SK-N-SH treated with all-trans-retinoic acid at 6 μM for 48 hours (cell line): ENCODE measurements at regions not wholly inside any gene's neighbourhood (a gene's known extent, or its start where the extent isn't known, plus 50 kb on each side); places are given as distances from the start of the nearest gene placed in this dataset.

Experiments
- ATAC-seq: fragments of 200-7000 bp; cut with Tn5 transposase; 3 replicates; pipeline ENCODE4 v1.9.1; 2020; ENCODE audit warnings: mild to moderate bottlenecking, moderate library complexity
- BACH2 ChIP-seq: fragments of 250-450 bp; sonication (Bioruptor Pico); IDR thresholded peaks from 2 replicates; pipeline ENCODE4 v1.9.0; 2021; ENCODE audit warnings: mild to moderate bottlenecking, borderline replicate concordance
- CSDC2 ChIP-seq: fragments of 250-450 bp; sonication (Bioruptor Pico); IDR thresholded peaks from 2 replicates; pipeline ENCODE4 v1.5.0; 2020; ENCODE audit warnings: mild to moderate bottlenecking, moderate library complexity
- GLIS3 ChIP-seq: fragments of 250-450 bp; sonication (Bioruptor Pico); IDR thresholded peaks from 2 replicates; pipeline ENCODE4 v1.5.0; 2020; ENCODE audit warnings: mild to moderate bottlenecking, moderate library complexity
- ISL1 ChIP-seq: fragments of 250-450 bp; sonication (Bioruptor Pico); IDR thresholded peaks from 2 replicates; pipeline ENCODE4 v2.1.2; 2022; ENCODE audit warnings: mild to moderate bottlenecking, moderate library complexity
- OSR1 ChIP-seq: fragments of 250-450 bp; sonication (Bioruptor Pico); IDR thresholded peaks from 2 replicates; pipeline ENCODE4 v1.8.0; 2022; ENCODE audit warnings: moderate library complexity, mild to moderate bottlenecking, inconsistent platforms
- PPARA ChIP-seq: fragments of 250-450 bp; sonication (Bioruptor Pico); IDR thresholded peaks from 2 replicates; pipeline ENCODE4 v1.5.0; 2020; ENCODE audit warnings: mild to moderate bottlenecking, borderline replicate concordance
- RARB ChIP-seq: fragments of 250-450 bp; sonication (Bioruptor Pico); IDR thresholded peaks from 2 replicates; pipeline ENCODE4 v1.8.0; 2021; ENCODE audit warnings: mild to moderate bottlenecking, moderate library complexity
- SNAI2 ChIP-seq: fragments of 250-450 bp; sonication (Bioruptor Pico); IDR thresholded peaks from 2 replicates; pipeline ENCODE4 v1.5.0; 2020; ENCODE audit warnings: mild to moderate bottlenecking, moderate library complexity
- TCF4 ChIP-seq: fragments of 250-450 bp; sonication (Bioruptor Pico); IDR thresholded peaks from 2 replicates; pipeline ENCODE4 v1.8.0; 2021; ENCODE audit warnings: mild to moderate bottlenecking, moderate library complexity, borderline replicate concordance
- TOX ChIP-seq: fragments of 250-450 bp; sonication (Bioruptor Pico); IDR thresholded peaks from 2 replicates; pipeline ENCODE4 v1.8.0; 2021; ENCODE audit warnings: mild to moderate bottlenecking, moderate library complexity, borderline replicate concordance
- ZC3H10 ChIP-seq: fragments of 250-450 bp; sonication (Bioruptor Pico); IDR thresholded peaks from 2 replicates; pipeline ENCODE4 v1.5.1; 2021; ENCODE audit warnings: mild to moderate bottlenecking, moderate library complexity
- ZFP3 ChIP-seq: fragments of 250-450 bp; sonication (Bioruptor Pico); IDR thresholded peaks from 2 replicates; pipeline ENCODE4 v1.5.0; 2020; ENCODE audit warnings: mild to moderate bottlenecking, moderate library complexity
- ZFP30 ChIP-seq: fragments of 450-650 bp; formaldehyde crosslinking; IDR thresholded peaks from 2 replicates; pipeline ENCODE4 v1.5.0; 2022; ENCODE audit warnings: mild to moderate bottlenecking, moderate library complexity
- ZNF565 ChIP-seq: fragments of 450-650 bp; formaldehyde crosslinking; conservative IDR thresholded peaks from 2 replicates; pipeline ENCODE4 v1.5.0; 2020; ENCODE audit warnings: low read depth, mild to moderate bottlenecking, moderate library complexity
- ZNF70 ChIP-seq: fragments of 450-650 bp; formaldehyde crosslinking; IDR thresholded peaks from 2 replicates; pipeline ENCODE4 v1.5.0; 2020; ENCODE audit warnings: mild to moderate bottlenecking, moderate library complexity
- ZNF8 ChIP-seq: fragments of 450-650 bp; formaldehyde crosslinking; IDR thresholded peaks from 2 replicates; pipeline ENCODE4 v1.5.0; 2020; ENCODE audit warnings: mild to moderate bottlenecking, moderate library complexity
- TF ChIP-seq, protein P1 (sequence below): fragments of 250-450 bp; sonication (Bioruptor Pico); IDR thresholded peaks from 2 replicates; pipeline ENCODE4 v1.5.1; 2020; ENCODE audit warnings: low read depth, mild to moderate bottlenecking, moderate library complexity
- TF ChIP-seq, protein P2 (sequence below): fragments of 250-450 bp; sonication (Bioruptor Pico); IDR thresholded peaks from 2 replicates; pipeline ENCODE4 v1.5.0; 2020; ENCODE audit warnings: mild to moderate bottlenecking, moderate library complexity
- TF ChIP-seq, protein P3 (sequence below): fragments of 250-450 bp; sonication (Bioruptor Pico); IDR thresholded peaks from 2 replicates; pipeline ENCODE4 v1.8.0; 2020; ENCODE audit warnings: mild to moderate bottlenecking, moderate library complexity, borderline replicate concordance
- TF ChIP-seq, protein P4 (sequence below): fragments of 250-450 bp; sonication (Bioruptor Pico); IDR thresholded peaks from 2 replicates; pipeline ENCODE4 v1.5.1; 2021; ENCODE audit warnings: mild to moderate bottlenecking, moderate library complexity
- TF ChIP-seq, protein P5 (sequence below): fragments of 250-450 bp; sonication (Bioruptor Pico); IDR thresholded peaks from 2 replicates; pipeline ENCODE4 v1.8.0; 2021; ENCODE audit warnings: low read depth, mild to moderate bottlenecking, moderate library complexity, borderline replicate concordance

DNA sequence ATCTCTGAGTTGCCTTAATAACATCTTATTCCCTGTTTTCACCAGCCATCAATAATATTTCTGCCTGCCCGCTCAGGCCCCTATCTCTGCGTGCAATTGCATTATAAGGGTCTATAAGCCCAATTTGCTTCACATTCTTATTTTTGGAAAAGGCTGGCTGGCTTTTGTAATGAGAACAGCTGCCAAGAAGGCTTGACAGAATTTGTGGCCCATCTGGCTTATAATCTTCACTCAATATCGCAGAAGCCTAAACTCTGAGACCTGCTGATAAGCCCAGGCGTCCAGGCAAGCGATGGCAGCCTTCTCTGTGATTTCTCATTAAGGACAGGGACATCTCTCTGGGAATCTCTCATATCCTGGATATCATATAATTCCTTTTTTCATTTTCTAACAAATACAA, 1618.6 kb upstream of the CELF4 start:
- TF ChIP-seq, protein P1, sequence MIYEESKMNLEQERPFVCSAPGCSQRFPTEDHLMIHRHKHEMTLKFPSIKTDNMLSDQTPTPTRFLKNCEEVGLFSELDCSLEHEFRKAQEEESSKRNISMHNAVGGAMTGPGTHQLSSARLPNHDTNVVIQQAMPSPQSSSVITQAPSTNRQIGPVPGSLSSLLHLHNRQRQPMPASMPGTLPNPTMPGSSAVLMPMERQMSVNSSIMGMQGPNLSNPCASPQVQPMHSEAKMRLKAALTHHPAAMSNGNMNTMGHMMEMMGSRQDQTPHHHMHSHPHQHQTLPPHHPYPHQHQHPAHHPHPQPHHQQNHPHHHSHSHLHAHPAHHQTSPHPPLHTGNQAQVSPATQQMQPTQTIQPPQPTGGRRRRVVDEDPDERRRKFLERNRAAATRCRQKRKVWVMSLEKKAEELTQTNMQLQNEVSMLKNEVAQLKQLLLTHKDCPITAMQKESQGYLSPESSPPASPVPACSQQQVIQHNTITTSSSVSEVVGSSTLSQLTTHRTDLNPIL (CRISPR knock-in tag): no peak
- TF ChIP-seq OSR1 (CRISPR knock-in tag) (no peak), ZFP30 (no peak), TCF4 (CRISPR knock-in tag) (peak; percentile 90; the same call in 1 of the 2 replicates), BACH2 (CRISPR knock-in tag) (no peak), TOX (CRISPR knock-in tag) (no peak), GLIS3 (no peak)
- TF ChIP-seq, protein P2, sequence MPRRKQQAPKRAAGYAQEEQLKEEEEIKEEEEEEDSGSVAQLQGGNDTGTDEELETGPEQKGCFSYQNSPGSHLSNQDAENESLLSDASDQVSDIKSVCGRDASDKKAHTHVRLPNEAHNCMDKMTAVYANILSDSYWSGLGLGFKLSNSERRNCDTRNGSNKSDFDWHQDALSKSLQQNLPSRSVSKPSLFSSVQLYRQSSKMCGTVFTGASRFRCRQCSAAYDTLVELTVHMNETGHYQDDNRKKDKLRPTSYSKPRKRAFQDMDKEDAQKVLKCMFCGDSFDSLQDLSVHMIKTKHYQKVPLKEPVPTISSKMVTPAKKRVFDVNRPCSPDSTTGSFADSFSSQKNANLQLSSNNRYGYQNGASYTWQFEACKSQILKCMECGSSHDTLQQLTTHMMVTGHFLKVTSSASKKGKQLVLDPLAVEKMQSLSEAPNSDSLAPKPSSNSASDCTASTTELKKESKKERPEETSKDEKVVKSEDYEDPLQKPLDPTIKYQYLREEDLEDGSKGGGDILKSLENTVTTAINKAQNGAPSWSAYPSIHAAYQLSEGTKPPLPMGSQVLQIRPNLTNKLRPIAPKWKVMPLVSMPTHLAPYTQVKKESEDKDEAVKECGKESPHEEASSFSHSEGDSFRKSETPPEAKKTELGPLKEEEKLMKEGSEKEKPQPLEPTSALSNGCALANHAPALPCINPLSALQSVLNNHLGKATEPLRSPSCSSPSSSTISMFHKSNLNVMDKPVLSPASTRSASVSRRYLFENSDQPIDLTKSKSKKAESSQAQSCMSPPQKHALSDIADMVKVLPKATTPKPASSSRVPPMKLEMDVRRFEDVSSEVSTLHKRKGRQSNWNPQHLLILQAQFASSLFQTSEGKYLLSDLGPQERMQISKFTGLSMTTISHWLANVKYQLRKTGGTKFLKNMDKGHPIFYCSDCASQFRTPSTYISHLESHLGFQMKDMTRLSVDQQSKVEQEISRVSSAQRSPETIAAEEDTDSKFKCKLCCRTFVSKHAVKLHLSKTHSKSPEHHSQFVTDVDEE (CRISPR knock-in tag): peak; percentile 76; the same call in 1 of the 2 replicates

DNA sequence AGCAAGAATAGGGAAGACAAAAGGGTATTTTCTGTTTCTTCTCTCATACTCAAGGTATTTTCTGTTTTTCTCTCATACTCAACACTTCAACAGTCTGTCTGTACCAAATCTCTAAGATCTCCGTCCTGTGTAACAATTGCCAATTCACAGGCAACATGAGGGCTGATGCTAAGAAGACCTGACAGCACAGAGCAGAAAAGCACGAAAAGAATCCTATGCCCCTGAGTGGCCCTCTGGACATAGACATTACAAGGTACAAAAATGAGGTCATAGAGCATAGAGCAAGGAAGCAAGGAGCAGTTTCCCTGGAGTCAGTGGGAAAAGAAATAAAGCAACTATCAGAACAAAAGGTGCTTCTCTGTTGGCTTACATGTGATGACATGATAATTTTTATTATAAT, 1612.6 kb upstream of the CELF4 start:
- TF ChIP-seq GLIS3 (no peak), SNAI2 (CRISPR knock-in tag) (no peak), ZFP3 (CRISPR knock-in tag) (no peak), ISL1 (CRISPR knock-in tag) (peak; percentile 33; the same call in 1 of the 2 replicates), RARB (CRISPR knock-in tag) (no peak)
- TF ChIP-seq, protein P3, sequence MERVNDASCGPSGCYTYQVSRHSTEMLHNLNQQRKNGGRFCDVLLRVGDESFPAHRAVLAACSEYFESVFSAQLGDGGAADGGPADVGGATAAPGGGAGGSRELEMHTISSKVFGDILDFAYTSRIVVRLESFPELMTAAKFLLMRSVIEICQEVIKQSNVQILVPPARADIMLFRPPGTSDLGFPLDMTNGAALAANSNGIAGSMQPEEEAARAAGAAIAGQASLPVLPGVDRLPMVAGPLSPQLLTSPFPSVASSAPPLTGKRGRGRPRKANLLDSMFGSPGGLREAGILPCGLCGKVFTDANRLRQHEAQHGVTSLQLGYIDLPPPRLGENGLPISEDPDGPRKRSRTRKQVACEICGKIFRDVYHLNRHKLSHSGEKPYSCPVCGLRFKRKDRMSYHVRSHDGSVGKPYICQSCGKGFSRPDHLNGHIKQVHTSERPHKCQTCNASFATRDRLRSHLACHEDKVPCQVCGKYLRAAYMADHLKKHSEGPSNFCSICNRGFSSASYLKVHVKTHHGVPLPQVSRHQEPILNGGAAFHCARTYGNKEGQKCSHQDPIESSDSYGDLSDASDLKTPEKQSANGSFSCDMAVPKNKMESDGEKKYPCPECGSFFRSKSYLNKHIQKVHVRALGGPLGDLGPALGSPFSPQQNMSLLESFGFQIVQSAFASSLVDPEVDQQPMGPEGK (CRISPR knock-in tag): no peak
- ATAC-seq: no peak

More for the DNA sequence above, 1618.6 kb upstream of the CELF4 start:
- ATAC-seq: no peak

DNA sequence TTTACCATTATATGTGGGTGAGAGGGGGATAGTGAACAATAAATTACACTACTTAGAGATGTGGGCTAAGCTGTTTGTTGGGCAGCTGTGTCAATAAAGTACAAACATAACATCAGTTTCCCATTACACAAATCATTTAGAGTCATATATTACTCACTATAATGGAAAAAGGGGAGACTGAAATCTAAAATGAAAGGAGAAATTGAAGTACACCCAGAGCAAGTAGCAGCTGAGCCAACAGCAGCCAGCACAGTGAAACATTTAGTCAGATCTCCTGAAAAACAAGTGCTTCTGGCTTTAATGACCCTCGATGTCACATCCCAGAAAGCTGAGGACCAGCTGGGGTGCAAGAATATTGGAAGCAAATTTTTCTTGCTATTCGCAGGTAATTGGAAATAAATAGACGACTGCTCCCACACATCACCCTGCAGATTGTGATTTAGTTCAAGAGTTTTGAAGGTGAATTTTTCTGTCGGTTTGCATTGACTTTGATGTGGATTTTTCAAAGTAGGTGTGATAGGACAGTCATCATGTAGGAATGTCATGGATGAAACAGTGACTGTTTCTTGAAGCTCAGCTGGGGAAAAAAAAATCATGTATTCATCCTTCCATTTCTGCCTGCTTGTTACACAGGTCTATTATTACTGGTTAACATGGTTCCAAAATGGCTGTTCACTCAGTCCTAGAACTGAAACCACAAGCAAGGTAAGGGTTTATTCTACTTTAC, 1607.3 kb upstream of the CELF4 start:
- no peak for ATAC-seq
- TF ChIP-seq GLIS3: no peak
- TF ChIP-seq ZNF565 (CRISPR knock-in tag): no peak
- no peak for TF ChIP-seq OSR1 (CRISPR knock-in tag)
- TF ChIP-seq ZFP3 (CRISPR knock-in tag): no peak
- TF ChIP-seq ZNF8 (CRISPR knock-in tag): no peak
- no peak for TF ChIP-seq ZC3H10 (CRISPR knock-in tag)

DNA sequence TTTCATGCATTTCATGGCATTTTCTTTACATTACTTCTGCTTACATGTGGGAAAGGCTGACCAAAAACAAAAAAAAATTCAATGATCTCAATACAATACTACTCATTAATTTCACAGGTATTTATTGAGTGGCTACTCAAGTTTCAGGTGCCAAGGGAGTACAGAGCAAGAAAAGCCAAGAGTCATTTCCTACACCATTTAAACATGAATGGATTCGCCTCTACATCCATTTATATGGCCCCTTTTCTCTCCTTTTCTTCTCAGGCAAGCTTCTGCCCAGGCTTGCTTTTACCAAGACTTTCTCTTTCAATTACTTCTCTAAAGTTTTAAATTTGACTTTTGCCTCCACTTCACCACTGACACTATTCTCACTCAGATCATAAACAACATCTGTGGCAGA, 1603.1 kb upstream of the CELF4 start:
- no peak for ATAC-seq
- no peak for TF ChIP-seq ZNF8 (CRISPR knock-in tag)
- TF ChIP-seq, protein P4, sequence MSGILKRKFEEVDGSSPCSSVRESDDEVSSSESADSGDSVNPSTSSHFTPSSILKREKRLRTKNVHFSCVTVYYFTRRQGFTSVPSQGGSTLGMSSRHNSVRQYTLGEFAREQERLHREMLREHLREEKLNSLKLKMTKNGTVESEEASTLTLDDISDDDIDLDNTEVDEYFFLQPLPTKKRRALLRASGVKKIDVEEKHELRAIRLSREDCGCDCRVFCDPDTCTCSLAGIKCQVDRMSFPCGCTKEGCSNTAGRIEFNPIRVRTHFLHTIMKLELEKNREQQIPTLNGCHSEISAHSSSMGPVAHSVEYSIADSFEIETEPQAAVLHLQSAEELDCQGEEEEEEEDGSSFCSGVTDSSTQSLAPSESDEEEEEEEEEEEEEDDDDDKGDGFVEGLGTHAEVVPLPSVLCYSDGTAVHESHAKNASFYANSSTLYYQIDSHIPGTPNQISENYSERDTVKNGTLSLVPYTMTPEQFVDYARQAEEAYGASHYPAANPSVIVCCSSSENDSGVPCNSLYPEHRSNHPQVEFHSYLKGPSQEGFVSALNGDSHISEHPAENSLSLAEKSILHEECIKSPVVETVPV (CRISPR knock-in tag): no peak
- TF ChIP-seq BACH2 (CRISPR knock-in tag): no peak
- TF ChIP-seq, protein P1 (CRISPR knock-in tag): no peak
- TF ChIP-seq TCF4 (CRISPR knock-in tag): no peak
- TF ChIP-seq, protein P2 (CRISPR knock-in tag): no peak
- no peak for TF ChIP-seq TOX (CRISPR knock-in tag)
- no peak for TF ChIP-seq RARB (CRISPR knock-in tag)
- TF ChIP-seq, protein P5, sequence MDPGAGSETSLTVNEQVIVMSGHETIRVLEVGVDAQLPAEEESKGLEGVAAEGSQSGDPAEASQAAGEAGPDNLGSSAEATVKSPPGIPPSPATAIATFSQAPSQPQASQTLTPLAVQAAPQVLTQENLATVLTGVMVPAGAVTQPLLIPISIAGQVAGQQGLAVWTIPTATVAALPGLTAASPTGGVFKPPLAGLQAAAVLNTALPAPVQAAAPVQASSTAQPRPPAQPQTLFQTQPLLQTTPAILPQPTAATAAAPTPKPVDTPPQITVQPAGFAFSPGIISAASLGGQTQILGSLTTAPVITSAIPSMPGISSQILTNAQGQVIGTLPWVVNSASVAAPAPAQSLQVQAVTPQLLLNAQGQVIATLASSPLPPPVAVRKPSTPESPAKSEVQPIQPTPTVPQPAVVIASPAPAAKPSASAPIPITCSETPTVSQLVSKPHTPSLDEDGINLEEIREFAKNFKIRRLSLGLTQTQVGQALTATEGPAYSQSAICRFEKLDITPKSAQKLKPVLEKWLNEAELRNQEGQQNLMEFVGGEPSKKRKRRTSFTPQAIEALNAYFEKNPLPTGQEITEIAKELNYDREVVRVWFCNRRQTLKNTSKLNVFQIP (CRISPR knock-in tag): no peak
- TF ChIP-seq ZFP3 (CRISPR knock-in tag): no peak
- no peak for TF ChIP-seq PPARA (CRISPR knock-in tag)
- TF ChIP-seq ZNF70 (CRISPR knock-in tag): no peak
- TF ChIP-seq CSDC2: no peak
- TF ChIP-seq ZC3H10 (CRISPR knock-in tag): no peak
- TF ChIP-seq ZNF565 (CRISPR knock-in tag): no peak
- TF ChIP-seq GLIS3: no peak
- TF ChIP-seq OSR1 (CRISPR knock-in tag): no peak
- TF ChIP-seq SNAI2 (CRISPR knock-in tag): no peak
